ENCODE measurements at regions not wholly inside any gene's neighbourhood (a gene's known extent, or its start where the extent isn't known, plus 50 kb on each side); places are given as distances from the start of the nearest gene placed in this dataset.

DNA sequence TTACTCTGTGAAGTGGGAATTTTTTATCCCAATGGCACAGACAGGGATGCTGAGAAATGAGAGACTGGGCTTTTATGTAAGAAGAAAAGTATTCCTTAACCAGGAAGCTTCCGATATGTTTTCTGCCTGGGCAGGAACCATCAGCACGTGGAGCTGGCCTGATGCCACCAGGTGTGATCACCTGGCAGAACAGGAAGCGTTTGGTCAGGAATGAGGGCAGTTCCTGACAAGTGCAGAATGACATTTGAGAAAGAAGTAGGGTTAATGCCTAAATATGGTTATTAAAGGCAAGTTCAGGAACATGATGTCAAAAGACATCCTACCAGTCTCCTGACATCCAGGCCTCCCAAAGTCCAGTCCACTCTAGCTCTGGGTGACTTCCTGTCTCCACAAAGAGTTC, 210.3 kb downstream of the NUAK1 start:
- H3K4me1 ChIP-seq (ENCODE audit: insufficient read depth, low read length, severe bottlenecking) = no peaks in the 10 kb centered on the region
- no peak overlapping the region for H3K9ac ChIP-seq (ENCODE audit: low read length)
- no peaks in the 10 kb centered on the region for H3K9me3 ChIP-seq (ENCODE audit: low read length)
- no peak overlapping the region for H3K4me3 ChIP-seq (ENCODE audit: low read depth, low read length, poor library complexity, severe bottlenecking)
- no peak overlapping the region for H2AFZ ChIP-seq (ENCODE audit: low read length)
- H3K79me2 ChIP-seq (ENCODE audit: insufficient read depth, low read length) = no peaks in the 10 kb centered on the region
- no peak overlapping the region for H3K4me2 ChIP-seq (ENCODE audit: low read length)
- no peaks in the 10 kb centered on the region for H3F3A ChIP-seq (ENCODE audit: insufficient read depth, low read length)
- no peak overlapping the region for H3K27ac ChIP-seq (ENCODE audit: low read depth, low read length, poor library complexity, severe bottlenecking)
- H3K27me3 ChIP-seq (ENCODE audit: insufficient read depth, low read length) = no peaks in the 10 kb centered on the region
- TF ChIP-seq EZH2 (IDR thresholded peaks at IDR 0.05; ENCODE audit: borderline replicate concordance, low read length) = no peak
- TF ChIP-seq, protein P1, sequence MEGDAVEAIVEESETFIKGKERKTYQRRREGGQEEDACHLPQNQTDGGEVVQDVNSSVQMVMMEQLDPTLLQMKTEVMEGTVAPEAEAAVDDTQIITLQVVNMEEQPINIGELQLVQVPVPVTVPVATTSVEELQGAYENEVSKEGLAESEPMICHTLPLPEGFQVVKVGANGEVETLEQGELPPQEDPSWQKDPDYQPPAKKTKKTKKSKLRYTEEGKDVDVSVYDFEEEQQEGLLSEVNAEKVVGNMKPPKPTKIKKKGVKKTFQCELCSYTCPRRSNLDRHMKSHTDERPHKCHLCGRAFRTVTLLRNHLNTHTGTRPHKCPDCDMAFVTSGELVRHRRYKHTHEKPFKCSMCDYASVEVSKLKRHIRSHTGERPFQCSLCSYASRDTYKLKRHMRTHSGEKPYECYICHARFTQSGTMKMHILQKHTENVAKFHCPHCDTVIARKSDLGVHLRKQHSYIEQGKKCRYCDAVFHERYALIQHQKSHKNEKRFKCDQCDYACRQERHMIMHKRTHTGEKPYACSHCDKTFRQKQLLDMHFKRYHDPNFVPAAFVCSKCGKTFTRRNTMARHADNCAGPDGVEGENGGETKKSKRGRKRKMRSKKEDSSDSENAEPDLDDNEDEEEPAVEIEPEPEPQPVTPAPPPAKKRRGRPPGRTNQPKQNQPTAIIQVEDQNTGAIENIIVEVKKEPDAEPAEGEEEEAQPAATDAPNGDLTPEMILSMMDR (IDR thresholded peaks at IDR 0.05; ENCODE audit: low read length) = no peak
- H3K36me3 ChIP-seq (ENCODE audit: insufficient read depth, low read length) = no peaks in the 10 kb centered on the region
- no peaks in the 10 kb centered on the region for H4K20me1 ChIP-seq (ENCODE audit: insufficient read depth, low read length)
- H3K9me2 ChIP-seq (ENCODE audit: low read depth, low read length) = no peaks in the 10 kb centered on the region

DNA sequence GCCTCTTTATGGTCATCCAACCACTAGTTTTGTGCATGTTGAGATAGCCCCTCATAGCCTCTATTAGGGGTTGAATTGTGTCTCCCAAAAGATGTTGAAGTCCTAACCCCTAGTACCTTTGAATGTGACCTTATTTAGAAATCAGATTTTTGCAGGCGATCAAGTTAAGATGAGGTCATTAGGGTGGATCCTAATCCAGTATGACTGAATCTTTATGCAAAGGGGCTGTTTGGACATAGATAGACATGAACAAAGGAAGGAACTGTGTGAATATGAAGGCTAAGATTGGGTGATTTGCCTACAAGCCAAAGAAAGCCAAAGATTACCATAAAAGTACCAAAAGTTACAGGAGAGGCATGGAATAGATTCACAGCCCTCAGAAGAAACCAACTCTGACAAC, 209.6 kb downstream of the NUAK1 start:
- no peak overlapping the region for H3K4me2 ChIP-seq (ENCODE audit: low read length)
- H3F3A ChIP-seq (ENCODE audit: insufficient read depth, low read length) = no peaks in the 10 kb centered on the region
- no peaks in the 10 kb centered on the region for H3K79me2 ChIP-seq (ENCODE audit: insufficient read depth, low read length)
- H3K9ac ChIP-seq (ENCODE audit: low read length) = no peak overlapping the region
- H4K20me1 ChIP-seq (ENCODE audit: insufficient read depth, low read length) = no peaks in the 10 kb centered on the region
- no peaks in the 10 kb centered on the region for H3K27me3 ChIP-seq (ENCODE audit: insufficient read depth, low read length)
- no peak for TF ChIP-seq EZH2 (IDR thresholded peaks at IDR 0.05; ENCODE audit: borderline replicate concordance, low read length)
- TF ChIP-seq, protein P1 (IDR thresholded peaks at IDR 0.05; ENCODE audit: low read length) = no peak
- no peak overlapping the region for H2AFZ ChIP-seq (ENCODE audit: low read length)
- no peak overlapping the region for H3K27ac ChIP-seq (ENCODE audit: low read depth, low read length, poor library complexity, severe bottlenecking)
- H3K4me1 ChIP-seq (ENCODE audit: insufficient read depth, low read length, severe bottlenecking) = no peaks in the 10 kb centered on the region
- no peak overlapping the region for H3K4me3 ChIP-seq (ENCODE audit: low read depth, low read length, poor library complexity, severe bottlenecking)
- no peaks in the 10 kb centered on the region for H3K9me2 ChIP-seq (ENCODE audit: low read depth, low read length)
- no peaks in the 10 kb centered on the region for H3K9me3 ChIP-seq (ENCODE audit: low read length)
- H3K36me3 ChIP-seq (ENCODE audit: insufficient read depth, low read length) = no peaks in the 10 kb centered on the region

GRCh38 chr12:105930557-105931503, 207.9 kb downstream of the NUAK1 start:
- Histone ChIP-seq H2AFZ (ENCODE audit: low read length) (no peak overlapping the region), H3K4me2 (ENCODE audit: low read length) (no peak overlapping the region)

More at GRCh38 chr12:105930557-105931503, 207.9 kb downstream of the NUAK1 start:
- Histone ChIP-seq H3K4me3 (ENCODE audit: low read depth, low read length, poor library complexity, severe bottlenecking) (no peak overlapping the region), H3K9me2 (ENCODE audit: low read depth, low read length) (no peaks in the 10 kb centered on the region), H3K9ac (ENCODE audit: low read length) (no peak overlapping the region), H3K36me3 (ENCODE audit: insufficient read depth, low read length) (no peaks in the 10 kb centered on the region), H3F3A (ENCODE audit: insufficient read depth, low read length) (no peaks in the 10 kb centered on the region), H4K20me1 (ENCODE audit: insufficient read depth, low read length) (no peaks in the 10 kb centered on the region), H3K9me3 (ENCODE audit: low read length) (no peaks in the 10 kb centered on the region), H3K27me3 (ENCODE audit: insufficient read depth, low read length) (no peaks in the 10 kb centered on the region), H3K79me2 (ENCODE audit: insufficient read depth, low read length) (no peaks in the 10 kb centered on the region), H3K27ac (ENCODE audit: low read depth, low read length, poor library complexity, severe bottlenecking) (no peak overlapping the region), H3K4me1 (ENCODE audit: insufficient read depth, low read length, severe bottlenecking) (no peaks in the 10 kb centered on the region)
- TF ChIP-seq EZH2 (IDR thresholded peaks at IDR 0.05; ENCODE audit: borderline replicate concordance, low read length) = no peak
- TF ChIP-seq, protein P1 (IDR thresholded peaks at IDR 0.05; ENCODE audit: low read length) = no peak

Measured in OCI-LY1 (cell line).